Right atrium auricular region (tissue), 2 donors: ENCODE measurements at regions not wholly inside any gene's neighbourhood (a gene's known extent, or its start where the extent isn't known, plus 50 kb on each side); places are given as distances from the start of the nearest gene placed in this dataset.
"Not testable (repeated sequence)": the region's sequence is repeated elsewhere in the genome, so short reads cannot be mapped to it uniquely, and the experiment has no call there.

Source experiments
- DNase-seq: peaks from one replicate; pipeline ENCODE4 v3.0.0-alpha.2; 2019; ENCODE audit warnings: low spot score
- H3K27ac ChIP-seq, 2 donors: fragments of 200-600 bp; sonication (generic); 1 replicate in 1 of 2; 2 replicates in 1 of 2; pipeline ENCODE4 v1.5.1; 2016 to 2019
- H3K27me3 ChIP-seq, 2 donors: fragments of 200-600 bp; sonication (generic); one replicate each; pipeline versions ENCODE4 v1.5.1 to v1.6.0; 2017 to 2019
- H3K36me3 ChIP-seq: fragments of 200-600 bp; sonication (generic); one replicate; pipeline ENCODE4 v1.5.1; 2016
- H3K4me1 ChIP-seq, 2 donors: fragments of 200-600 bp; sonication (generic); one replicate each; pipeline versions ENCODE4 v1.5.1 to v1.6.0; 2017 to 2019
- H3K4me3 ChIP-seq, 2 donors: fragments of 200-600 bp; sonication (generic); 1 replicate in 1 of 2; 2 replicates in 1 of 2; pipeline ENCODE4 v1.5.1; 2017 to 2019; ENCODE audit warnings: mild to moderate bottlenecking in 1 of 2, moderate library complexity in 1 of 2
- H3K9me3 ChIP-seq, 2 donors: fragments of 200-600 bp; sonication (generic); one replicate each; pipeline ENCODE4 v1.5.1; 2019
- TF ChIP-seq, protein P1 (sequence below), 2 donors: fragments of 200-600 bp; sonication (generic); IDR thresholded peaks; one replicate each; pipeline ENCODE4 v1.5.1; 2019; ENCODE audit warnings: antibody characterized with exemption in 2 of 2

GRCh38 chr1:88327391-88328267, 356.4 kb upstream of the PKN2 start:
- Histone ChIP-seq H3K9me3 (no peaks in the 10 kb centered on the region), H3K27me3 (no peaks in the 10 kb centered on the region), H3K27ac (no peak overlapping the region), H3K36me3 (no peaks in the 10 kb centered on the region), H3K4me1 (peaks cover 0 to 18% of the 10 kb centered on the region in 2 donors), H3K4me3 (no peak overlapping the region)
- TF ChIP-seq, protein P1, sequence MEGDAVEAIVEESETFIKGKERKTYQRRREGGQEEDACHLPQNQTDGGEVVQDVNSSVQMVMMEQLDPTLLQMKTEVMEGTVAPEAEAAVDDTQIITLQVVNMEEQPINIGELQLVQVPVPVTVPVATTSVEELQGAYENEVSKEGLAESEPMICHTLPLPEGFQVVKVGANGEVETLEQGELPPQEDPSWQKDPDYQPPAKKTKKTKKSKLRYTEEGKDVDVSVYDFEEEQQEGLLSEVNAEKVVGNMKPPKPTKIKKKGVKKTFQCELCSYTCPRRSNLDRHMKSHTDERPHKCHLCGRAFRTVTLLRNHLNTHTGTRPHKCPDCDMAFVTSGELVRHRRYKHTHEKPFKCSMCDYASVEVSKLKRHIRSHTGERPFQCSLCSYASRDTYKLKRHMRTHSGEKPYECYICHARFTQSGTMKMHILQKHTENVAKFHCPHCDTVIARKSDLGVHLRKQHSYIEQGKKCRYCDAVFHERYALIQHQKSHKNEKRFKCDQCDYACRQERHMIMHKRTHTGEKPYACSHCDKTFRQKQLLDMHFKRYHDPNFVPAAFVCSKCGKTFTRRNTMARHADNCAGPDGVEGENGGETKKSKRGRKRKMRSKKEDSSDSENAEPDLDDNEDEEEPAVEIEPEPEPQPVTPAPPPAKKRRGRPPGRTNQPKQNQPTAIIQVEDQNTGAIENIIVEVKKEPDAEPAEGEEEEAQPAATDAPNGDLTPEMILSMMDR (IDR thresholded peaks at IDR 0.05) = no peak
- no peak for DNase-seq

DNA sequence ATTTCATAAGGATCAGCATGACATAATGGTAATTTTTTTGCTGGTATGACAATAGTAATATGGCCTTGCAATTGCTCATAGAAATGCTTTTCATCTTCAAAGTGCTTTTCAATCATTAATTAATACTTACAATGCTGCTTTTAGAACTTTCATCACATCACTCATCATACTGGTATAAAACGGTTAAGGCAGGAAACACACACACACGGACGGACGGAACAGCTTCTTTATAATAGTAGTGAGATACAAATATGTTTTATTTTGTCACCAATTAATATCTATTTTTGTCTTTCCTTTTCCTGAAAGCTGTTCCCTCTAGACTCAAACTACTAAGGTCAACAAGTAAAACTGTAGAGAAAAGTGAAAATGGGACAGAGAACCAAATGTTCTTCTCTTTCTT, 353.9 kb upstream of the PKN2 start:
- TF ChIP-seq, protein P1 (IDR thresholded peaks at IDR 0.05) = no peak
- no peaks in the 10 kb centered on the region for H3K36me3 ChIP-seq
- no peak for DNase-seq
- H3K4me3 ChIP-seq = no peak overlapping the region
- H3K27ac ChIP-seq = no peak overlapping the region
- no peaks in the 10 kb centered on the region for H3K27me3 ChIP-seq
- H3K4me1 ChIP-seq = peaks cover 0 to 18% of the 10 kb centered on the region in 2 donors
- H3K9me3 ChIP-seq = no peaks in the 10 kb centered on the region

DNA sequence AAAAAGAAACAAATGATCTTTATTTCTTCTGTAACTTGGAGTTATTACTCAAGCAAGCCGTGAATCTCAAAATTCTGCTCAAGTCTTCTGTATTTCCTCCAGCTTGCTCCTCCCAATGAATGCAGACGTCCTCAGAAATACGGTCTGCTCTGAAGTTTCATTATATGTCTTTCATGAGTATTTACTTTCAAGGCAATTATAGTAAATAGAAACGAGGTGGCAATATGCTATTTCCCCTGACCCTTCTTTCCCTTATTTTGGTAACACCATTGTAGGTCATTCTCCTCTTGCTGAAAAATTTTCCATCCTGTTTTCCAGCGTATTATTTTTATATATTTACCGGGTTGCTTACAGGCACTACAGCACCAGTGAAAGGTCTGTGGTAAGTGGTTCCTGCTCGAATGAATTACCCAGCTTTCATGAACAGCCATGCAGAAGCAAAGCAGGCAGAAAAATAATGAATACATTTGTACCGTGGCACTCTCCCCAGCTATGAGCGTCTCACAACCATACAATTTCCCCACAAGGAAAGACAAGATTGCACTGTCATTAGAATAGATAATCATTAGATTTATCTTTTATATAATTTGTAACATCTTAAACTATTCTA, 350.9 kb upstream of the PKN2 start:
- TF ChIP-seq, protein P1 (IDR thresholded peaks at IDR 0.05) = no peak
- no peak overlapping the region for H3K4me3 ChIP-seq
- H3K4me1 ChIP-seq = no peaks in the 10 kb centered on the region
- H3K36me3 ChIP-seq = no peaks in the 10 kb centered on the region
- no peak overlapping the region for H3K27ac ChIP-seq
- H3K9me3 ChIP-seq = no peaks in the 10 kb centered on the region
- no peaks in the 10 kb centered on the region for H3K27me3 ChIP-seq
- no peak for DNase-seq

DNA sequence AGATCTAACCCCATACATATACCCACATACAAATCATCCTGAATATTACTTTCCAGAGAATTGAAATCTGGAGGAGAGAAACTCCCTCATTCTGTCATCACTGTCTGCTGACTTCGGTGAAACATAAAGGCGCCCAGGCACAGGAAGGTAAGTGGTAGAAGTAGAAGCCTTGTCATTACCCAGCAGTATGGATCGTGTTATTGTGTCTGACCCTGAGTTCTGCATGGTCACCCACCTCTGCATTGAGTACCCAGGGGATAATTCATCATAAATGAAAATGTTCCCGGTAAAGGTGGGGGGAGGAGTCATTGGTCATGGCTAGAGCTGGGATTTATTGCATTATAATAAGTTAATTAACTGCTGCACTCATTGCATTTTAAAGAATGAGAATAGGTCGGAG, 342.6 kb upstream of the PKN2 start:
- no peaks in the 10 kb centered on the region for H3K27me3 ChIP-seq
- no peak overlapping the region for H3K4me3 ChIP-seq
- TF ChIP-seq, protein P1 (IDR thresholded peaks at IDR 0.05) = no peak
- no peaks in the 10 kb centered on the region for H3K4me1 ChIP-seq
- H3K9me3 ChIP-seq = no peaks in the 10 kb centered on the region
- no peak for DNase-seq
- H3K36me3 ChIP-seq = no peaks in the 10 kb centered on the region
- no peak overlapping the region for H3K27ac ChIP-seq

- H3K36me3 ChIP-seq, H3K27ac ChIP-seq, H3K9me3 ChIP-seq: not testable (repeated sequence)
Measured at GRCh38 chr1:88342081-88342480, 342.0 kb upstream of the PKN2 start.

GRCh38 chr1:88350648-88351047, 333.4 kb upstream of the PKN2 start:
- H3K36me3 ChIP-seq = no peaks in the 10 kb centered on the region
- DNase-seq = no peak

More at GRCh38 chr1:88342081-88342480, 342.0 kb upstream of the PKN2 start:
- H3K27me3 ChIP-seq, H3K4me1 ChIP-seq, DNase-seq, H3K4me3 ChIP-seq: not testable (repeated sequence)

More at GRCh38 chr1:88350648-88351047, 333.4 kb upstream of the PKN2 start:
- Histone ChIP-seq H3K27me3 (no peaks in the 10 kb centered on the region), H3K4me3 (no peak overlapping the region), H3K9me3 (peaks cover 0 to 5% of the 10 kb centered on the region in 2 donors), H3K4me1 (no peaks in the 10 kb centered on the region), H3K27ac (no peak overlapping the region)
- TF ChIP-seq, protein P1 (IDR thresholded peaks at IDR 0.05) = no peak
